C4-2B (cell line): ENCODE measurements at regions not wholly inside any gene's neighbourhood (a gene's known extent, or its start where the extent isn't known, plus 50 kb on each side); places are given as distances from the start of the nearest gene placed in this dataset.

Experiments used
- H3K27ac ChIP-seq: fragments of 450-650 bp; 2 replicates; pipeline ENCODE4 v1.5.1; 2017
- ZFX ChIP-seq: fragments of 450-650 bp; IDR thresholded peaks from 2 replicates; pipeline ENCODE4 v1.6.1; 2017
- TF ChIP-seq, protein P1 (sequence below): fragments of 450-650 bp; conservative IDR thresholded peaks from 2 replicates; pipeline ENCODE4 v1.5.1; 2017; ENCODE audit warnings: mild to moderate bottlenecking

DNA sequence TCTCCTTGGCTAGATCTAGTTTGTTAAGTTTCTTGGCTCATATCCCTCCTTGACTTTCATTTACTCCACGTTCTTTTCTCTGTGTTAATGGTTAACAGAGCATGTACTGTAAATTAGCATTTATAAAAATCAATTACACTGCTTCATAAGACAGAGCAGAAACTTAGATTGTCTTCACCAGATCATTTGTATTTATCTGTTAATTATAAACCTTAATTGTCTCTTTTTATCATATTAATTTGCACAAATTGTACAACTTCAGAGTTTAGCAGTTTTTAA is 221.2 kb upstream of the EGLN3 start:
- no peak for TF ChIP-seq ZFX
- TF ChIP-seq, protein P1, sequence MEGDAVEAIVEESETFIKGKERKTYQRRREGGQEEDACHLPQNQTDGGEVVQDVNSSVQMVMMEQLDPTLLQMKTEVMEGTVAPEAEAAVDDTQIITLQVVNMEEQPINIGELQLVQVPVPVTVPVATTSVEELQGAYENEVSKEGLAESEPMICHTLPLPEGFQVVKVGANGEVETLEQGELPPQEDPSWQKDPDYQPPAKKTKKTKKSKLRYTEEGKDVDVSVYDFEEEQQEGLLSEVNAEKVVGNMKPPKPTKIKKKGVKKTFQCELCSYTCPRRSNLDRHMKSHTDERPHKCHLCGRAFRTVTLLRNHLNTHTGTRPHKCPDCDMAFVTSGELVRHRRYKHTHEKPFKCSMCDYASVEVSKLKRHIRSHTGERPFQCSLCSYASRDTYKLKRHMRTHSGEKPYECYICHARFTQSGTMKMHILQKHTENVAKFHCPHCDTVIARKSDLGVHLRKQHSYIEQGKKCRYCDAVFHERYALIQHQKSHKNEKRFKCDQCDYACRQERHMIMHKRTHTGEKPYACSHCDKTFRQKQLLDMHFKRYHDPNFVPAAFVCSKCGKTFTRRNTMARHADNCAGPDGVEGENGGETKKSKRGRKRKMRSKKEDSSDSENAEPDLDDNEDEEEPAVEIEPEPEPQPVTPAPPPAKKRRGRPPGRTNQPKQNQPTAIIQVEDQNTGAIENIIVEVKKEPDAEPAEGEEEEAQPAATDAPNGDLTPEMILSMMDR: no peak
- H3K27ac ChIP-seq: no peak overlapping the region

DNA sequence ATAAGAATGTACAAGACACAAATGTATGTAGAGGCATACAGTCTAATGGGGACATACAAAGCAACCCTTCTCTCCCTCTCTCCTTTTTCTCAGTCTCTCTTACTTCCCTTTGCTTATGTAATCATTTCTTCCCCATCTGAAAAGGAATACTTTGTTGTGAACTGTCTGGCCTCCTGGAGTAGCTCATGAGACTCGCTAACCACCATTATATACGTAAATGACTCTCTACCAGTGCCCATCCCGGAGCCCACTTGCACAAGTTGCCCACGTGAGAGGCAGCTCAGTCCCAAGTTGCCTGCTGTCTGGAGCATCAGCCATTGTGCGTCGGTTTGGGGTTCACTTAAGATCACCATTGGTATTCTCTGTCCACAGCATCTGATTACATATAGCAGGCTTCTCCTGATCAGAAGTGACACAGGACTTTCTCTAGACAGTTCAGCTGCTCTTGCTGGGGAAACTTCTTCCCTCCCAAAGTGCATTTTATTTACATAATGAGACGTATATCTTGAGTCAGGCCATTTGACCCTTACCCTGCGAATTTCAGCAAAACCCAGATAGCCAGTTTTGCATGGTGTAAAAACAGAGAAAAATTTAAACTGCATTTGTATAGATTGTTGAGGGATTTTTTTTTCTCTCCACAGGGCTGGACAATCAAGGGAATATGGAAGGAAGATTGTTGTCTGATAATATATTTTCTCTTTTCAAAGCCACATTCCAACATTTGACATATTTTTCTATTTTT is 220.7 kb upstream of the EGLN3 start:
- no peak overlapping the region for H3K27ac ChIP-seq
- no peak for TF ChIP-seq ZFX
- TF ChIP-seq, protein P1: no peak

DNA sequence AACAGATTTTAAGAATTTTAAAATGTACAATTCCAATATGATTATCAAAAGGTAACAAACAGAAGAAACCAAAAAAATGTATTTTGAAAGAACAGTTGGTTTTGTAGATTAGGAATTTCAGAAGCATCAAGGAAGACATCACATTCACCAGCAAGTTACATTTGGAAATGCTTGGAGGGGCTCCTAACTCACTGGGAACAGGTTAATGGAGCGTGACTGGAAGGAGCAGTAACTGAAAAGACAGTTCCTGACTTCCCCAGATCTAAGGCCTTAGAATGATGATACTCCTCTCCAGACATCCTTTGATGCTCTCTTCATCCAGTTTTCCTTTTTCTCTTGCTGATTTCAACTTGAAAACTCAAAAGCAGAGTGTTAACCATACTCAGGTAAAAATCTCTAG is 220.0 kb upstream of the EGLN3 start:
- no peak for TF ChIP-seq ZFX
- TF ChIP-seq, protein P1: no peak
- H3K27ac ChIP-seq: no peak overlapping the region

DNA sequence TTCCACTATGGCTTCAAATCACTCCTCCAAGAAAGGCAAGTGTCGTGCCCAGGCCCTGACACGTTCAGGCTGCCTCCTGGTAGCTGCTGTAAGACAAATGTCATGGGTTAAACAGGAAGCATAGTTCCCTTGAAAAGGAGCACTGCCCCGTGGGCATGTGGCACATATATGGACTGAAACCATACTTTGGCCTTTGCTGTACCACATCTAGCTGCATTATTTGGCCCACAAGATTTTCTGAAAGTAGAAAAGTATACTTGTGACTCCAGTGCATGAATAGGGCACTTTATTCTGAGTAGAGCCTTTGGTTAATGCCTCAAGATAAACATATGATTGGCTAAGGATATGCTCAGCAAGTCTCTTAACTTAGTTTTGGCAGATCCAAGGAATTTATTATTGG is 218.7 kb upstream of the EGLN3 start:
- TF ChIP-seq, protein P1: no peak
- TF ChIP-seq ZFX: no peak
- no peak overlapping the region for H3K27ac ChIP-seq

DNA sequence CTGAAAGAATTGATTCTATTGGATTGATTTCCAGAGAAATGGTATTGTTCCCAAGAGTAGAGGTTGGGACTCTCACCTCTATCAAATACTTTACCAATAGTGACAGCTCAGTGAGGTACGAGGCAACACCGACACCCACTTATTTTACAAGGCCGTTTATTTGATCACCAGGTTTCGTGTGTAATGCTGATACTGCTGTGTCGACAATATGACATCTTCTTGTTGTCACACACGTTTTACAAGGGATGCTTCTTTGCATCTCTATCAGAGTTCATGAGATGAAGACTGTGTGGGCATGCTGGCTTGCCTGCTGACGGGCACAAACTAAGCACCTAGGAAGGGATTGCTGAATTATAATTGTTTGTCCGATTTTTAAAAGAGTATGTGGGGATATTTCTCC is 217.8 kb upstream of the EGLN3 start:
- no peak for TF ChIP-seq ZFX
- TF ChIP-seq, protein P1: no peak
- H3K27ac ChIP-seq: no peak overlapping the region

DNA sequence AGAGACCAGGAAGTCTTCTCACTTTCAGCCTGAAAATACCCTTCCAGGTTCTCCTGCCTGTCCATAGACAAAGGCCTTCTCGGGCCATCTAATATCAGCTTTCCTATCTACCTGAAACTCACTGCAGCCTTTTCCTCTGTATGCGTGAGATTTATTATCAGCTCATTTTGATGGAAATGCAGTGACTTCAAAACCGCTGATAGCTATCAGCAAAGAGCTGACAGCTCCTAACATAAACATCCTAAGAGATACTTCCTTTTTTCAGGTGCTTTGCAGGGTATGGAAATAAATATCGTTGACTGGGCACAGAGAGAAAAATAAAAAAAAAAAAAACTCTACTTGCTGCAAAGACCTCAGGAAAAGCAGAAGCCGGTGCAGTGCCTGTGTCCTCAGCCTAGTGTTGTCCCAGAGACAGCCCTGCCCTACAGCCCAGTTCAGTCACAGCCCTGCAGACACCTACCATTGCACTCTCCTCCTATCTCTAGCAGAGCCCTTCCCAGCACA is 215.0 kb upstream of the EGLN3 start:
- TF ChIP-seq, protein P1: no peak
- no peak overlapping the region for H3K27ac ChIP-seq

DNA sequence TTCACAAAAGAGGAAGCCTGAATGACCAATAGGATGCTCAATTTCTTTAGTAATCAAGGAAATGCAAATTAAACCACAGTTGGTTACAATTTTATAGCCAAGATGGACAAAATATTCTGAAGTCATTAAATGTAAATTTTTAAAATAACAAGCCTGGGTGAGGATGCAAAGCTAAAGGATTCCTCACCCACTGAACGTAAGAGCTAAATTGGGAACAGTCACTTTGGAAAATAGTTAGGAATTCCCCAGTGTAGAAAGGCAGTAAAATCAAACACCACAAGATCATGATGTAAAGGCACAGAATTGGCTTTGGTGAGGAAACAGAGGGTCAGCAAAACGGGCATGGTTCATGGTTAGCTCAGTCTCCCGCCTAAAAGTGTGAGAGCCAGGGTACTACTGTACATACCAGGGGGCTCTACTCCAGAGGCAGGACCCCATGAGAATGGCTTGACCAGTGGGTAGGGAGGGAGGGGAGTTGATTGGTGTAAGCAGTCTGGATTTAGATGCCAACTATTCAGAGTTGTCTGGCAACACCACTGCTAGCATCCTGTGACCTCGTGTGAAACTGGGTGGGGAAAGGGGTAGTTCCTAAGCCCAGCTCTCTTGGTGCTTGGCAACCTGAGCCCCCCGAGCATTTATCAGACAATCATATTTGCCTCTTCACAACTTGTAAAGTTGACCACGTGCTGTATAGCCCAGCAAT is 213.4 kb upstream of the EGLN3 start:
- H3K27ac ChIP-seq: no peak overlapping the region
- TF ChIP-seq, protein P1: no peak
- no peak for TF ChIP-seq ZFX
